SK-N-SH (cell line): ENCODE measurements at regions not wholly inside any gene's neighbourhood (a gene's known extent, or its start where the extent isn't known, plus 50 kb on each side); places are given as distances from the start of the nearest gene placed in this dataset.

Experiments
- ELF1 ChIP-seq: IDR thresholded peaks from 2 replicates; pipeline ENCODE4 v1.4.0; 2012
- JUND ChIP-seq: IDR thresholded peaks from 2 replicates; pipeline ENCODE4 v1.4.0; 2012
- POLR2AphosphoS5 ChIP-seq: IDR thresholded peaks from 2 replicates; pipeline ENCODE4 v1.6.1; 2012; ENCODE audit warnings: low read depth, low read length
- RCOR1 ChIP-seq: fragments of 150-350 bp; IDR thresholded peaks from 2 replicates; pipeline ENCODE4 v1.6.1; 2017; ENCODE audit warnings: antibody characterized with exemption, low read length
- RFX5 ChIP-seq: IDR thresholded peaks from 2 replicates; pipeline ENCODE4 v1.6.1; 2012; ENCODE audit warnings: mild to moderate bottlenecking, improper control_type of control experiment, low read length
- SIN3A ChIP-seq: IDR thresholded peaks from 2 replicates; pipeline ENCODE4 v1.6.1; 2012; ENCODE audit warnings: low read depth, mild to moderate bottlenecking, low read length, moderate library complexity, borderline replicate concordance
- TF ChIP-seq, protein P1 (sequence below): fragments of 150-350 bp; IDR thresholded peaks from 2 replicates; pipeline ENCODE4 v1.6.1; 2017; ENCODE audit warnings: antibody characterized with exemption, low read length, low read depth, borderline replicate concordance
- TF ChIP-seq, protein P2 (sequence below): fragments of 200-600 bp; sonication (generic); IDR thresholded peaks from 2 replicates; pipeline ENCODE4 v1.6.1; 2017; ENCODE audit warnings: antibody characterized with exemption, mild to moderate bottlenecking, moderate library complexity
- TF ChIP-seq, protein P3 (sequence below): IDR thresholded peaks from 2 replicates; pipeline ENCODE4 v1.4.0; 2012; ENCODE audit warnings: low read depth, borderline replicate concordance

DNA sequence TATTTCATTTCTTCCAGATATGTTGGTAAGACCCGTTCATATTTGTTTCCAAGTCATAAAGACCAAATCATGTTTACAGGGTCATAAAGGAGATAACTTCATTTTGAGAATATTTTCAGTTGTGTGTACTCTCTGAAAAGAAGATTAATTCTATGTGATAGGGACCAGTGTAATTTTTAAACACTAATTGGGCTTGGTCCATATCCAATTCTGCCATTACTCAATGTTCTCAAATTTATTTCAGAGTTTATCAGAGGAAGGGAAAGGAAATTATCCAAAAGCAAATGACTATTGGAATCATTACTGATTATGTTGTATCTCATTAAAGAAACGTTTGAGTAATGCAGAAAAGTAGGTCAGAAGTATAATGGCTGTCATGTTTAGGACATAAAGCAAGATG, 126.8 kb upstream of the DCN start:
- TF ChIP-seq POLR2AphosphoS5 (no peak), RFX5 (no peak), RCOR1 (no peak), JUND (no peak), ELF1 (no peak), SIN3A (no peak)
- TF ChIP-seq, protein P1, sequence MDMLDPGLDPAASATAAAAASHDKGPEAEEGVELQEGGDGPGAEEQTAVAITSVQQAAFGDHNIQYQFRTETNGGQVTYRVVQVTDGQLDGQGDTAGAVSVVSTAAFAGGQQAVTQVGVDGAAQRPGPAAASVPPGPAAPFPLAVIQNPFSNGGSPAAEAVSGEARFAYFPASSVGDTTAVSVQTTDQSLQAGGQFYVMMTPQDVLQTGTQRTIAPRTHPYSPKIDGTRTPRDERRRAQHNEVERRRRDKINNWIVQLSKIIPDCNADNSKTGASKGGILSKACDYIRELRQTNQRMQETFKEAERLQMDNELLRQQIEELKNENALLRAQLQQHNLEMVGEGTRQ = no peak
- TF ChIP-seq, protein P2, sequence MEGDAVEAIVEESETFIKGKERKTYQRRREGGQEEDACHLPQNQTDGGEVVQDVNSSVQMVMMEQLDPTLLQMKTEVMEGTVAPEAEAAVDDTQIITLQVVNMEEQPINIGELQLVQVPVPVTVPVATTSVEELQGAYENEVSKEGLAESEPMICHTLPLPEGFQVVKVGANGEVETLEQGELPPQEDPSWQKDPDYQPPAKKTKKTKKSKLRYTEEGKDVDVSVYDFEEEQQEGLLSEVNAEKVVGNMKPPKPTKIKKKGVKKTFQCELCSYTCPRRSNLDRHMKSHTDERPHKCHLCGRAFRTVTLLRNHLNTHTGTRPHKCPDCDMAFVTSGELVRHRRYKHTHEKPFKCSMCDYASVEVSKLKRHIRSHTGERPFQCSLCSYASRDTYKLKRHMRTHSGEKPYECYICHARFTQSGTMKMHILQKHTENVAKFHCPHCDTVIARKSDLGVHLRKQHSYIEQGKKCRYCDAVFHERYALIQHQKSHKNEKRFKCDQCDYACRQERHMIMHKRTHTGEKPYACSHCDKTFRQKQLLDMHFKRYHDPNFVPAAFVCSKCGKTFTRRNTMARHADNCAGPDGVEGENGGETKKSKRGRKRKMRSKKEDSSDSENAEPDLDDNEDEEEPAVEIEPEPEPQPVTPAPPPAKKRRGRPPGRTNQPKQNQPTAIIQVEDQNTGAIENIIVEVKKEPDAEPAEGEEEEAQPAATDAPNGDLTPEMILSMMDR = no peak
- TF ChIP-seq, protein P3, sequence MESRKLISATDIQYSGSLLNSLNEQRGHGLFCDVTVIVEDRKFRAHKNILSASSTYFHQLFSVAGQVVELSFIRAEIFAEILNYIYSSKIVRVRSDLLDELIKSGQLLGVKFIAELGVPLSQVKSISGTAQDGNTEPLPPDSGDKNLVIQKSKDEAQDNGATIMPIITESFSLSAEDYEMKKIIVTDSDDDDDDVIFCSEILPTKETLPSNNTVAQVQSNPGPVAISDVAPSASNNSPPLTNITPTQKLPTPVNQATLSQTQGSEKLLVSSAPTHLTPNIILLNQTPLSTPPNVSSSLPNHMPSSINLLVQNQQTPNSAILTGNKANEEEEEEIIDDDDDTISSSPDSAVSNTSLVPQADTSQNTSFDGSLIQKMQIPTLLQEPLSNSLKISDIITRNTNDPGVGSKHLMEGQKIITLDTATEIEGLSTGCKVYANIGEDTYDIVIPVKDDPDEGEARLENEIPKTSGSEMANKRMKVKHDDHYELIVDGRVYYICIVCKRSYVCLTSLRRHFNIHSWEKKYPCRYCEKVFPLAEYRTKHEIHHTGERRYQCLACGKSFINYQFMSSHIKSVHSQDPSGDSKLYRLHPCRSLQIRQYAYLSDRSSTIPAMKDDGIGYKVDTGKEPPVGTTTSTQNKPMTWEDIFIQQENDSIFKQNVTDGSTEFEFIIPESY = no peak
